GM19438 (cell line): ENCODE measurements at regions not wholly inside any gene's neighbourhood (a gene's known extent, or its start where the extent isn't known, plus 50 kb on each side); places are given as distances from the start of the nearest gene placed in this dataset.
"Not testable (repeated sequence)": the region's sequence is repeated elsewhere in the genome, so short reads cannot be mapped to it uniquely, and the experiment has no call there.

Experiments used
- ATAC-seq: cut with Tn5 transposase; IDR thresholded peaks from one replicate; pipeline ENCODE4 v1.9.1; 2021; ENCODE audit warnings: low read depth; ENCODE audit not compliant: unreplicated experiment

DNA sequence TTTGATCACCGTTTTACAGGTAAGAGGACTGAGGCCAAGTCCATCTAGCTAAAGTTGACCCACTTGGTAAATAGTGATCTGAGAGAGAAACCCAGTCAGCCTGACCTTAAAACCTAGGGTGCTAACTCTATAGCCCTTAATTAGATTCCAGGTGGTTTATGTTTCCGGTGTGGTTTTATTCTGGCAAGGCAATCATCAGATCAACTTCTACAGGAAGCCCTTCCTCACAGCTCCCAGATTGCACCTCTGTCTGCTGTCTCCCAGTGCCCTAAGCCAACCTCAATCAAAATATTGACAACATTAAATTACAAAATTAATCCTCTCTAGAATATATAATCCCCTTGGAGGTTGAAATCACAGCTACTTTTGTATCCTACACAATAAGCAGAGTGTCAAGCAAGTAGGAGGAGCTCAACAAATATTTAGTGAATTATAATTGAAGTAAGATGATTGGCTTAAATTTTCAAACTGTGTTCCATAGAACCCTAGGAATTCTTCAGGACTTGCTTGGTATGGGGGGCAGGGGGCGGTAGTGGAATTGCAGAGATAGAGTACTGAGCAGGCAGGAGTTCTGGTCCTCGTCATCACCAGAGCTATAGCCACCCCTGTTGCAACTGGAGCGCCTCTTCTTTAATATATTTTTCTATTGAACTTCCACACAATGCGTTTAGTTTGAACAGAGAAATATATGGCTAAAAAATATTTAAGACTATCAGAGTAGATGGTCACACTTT, 692.8 kb upstream of the LRRN3 start:
- no peak for ATAC-seq

GRCh38 chr7:110399421-110399820, 691.5 kb upstream of the LRRN3 start:
- ATAC-seq = no peak

DNA sequence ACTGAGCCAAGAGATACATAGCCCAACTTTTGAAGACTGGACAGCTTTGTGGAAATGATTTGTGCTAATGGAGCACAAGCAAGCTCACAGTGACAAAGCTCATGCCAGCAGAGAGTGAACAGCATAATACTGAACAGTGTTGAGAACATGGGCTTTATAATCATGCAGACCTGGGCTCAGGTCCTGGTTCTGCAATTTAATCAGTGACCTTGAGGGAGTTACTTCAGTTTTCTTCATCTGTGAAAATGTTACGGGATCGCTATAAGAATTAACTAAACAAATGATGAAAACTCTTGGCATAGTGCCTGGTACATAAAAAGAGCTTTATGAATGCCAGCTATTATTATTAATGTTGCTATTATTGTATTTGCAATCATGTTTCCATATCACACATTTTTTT, 690.5 kb upstream of the LRRN3 start:
- ATAC-seq = no peak

DNA sequence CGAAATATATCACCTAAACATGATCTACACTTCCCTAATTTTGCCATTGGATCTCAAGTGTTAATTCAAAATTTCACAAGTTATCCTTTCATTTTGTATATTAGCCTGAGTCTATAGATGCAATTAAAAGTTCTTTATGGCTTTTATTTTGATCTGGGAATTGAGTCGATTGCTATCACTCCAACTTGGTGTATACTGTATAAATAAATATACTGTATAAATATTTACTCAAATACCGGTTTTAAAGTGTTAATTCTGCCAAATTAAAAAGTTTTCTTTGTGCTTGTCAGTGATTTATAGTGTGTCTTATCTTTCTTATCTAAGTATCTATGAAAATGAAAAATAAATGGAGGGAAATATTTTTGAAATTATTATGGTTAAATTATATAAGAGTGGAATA, 683.7 kb upstream of the LRRN3 start:
- no peak for ATAC-seq

DNA sequence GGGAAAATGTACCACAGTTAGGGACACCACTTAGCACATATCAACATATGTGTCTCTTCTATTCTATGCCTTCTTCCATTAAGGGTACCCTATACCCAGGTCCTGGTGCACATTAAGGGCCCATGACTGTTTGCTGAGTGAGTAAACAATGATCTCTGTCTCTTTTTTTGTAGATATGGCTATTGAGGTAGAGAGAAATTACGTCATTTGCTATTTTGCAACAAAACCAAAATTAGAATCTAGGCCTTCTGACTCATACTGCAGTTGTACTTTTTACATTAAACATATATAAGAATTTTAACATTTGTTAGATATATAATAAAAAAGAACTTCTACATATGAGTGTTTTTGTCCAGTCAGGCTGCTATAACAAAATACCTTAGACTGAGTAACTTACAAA, 683.2 kb upstream of the LRRN3 start:
- ATAC-seq = no peak

DNA sequence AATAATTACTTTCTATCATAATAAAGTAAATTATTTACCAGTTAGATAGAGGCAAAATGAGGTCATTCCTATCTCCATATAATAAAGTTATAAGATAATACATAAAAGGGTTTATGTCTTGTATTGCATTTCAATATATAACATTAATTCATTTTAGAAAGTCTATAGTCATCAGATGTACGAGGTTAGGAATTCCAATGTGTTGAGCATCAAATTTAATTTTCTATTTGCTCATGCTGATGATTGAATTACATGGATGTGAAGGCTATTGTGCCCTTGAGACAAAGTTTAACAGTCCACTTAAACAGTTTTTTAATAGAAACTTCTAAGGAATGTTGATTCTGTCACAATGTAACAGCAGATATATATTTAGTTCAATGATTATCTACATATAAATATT, 678.3 kb upstream of the LRRN3 start:
- ATAC-seq = no peak

GRCh38 chr7:110413038-110413437, 677.9 kb upstream of the LRRN3 start:
- ATAC-seq = no peak

DNA sequence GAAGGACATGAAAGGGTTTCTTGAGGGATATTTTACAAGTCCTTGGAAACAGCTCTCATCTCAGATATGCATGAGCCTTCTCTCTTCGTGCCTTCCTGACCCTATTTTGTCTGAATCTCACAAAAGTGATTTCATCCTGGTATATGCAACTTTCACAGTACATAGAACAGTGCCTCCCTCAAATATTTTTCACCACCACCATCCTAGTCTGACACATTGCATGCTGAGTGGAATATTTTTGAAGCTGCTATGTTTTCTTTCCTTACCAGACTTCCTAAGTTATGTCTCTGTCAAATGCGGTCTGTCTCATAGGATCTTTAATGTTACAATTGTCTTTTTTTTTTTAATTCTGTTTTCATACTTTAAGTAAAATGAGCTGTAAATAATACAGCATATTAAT, 673.3 kb upstream of the LRRN3 start:
- no peak for ATAC-seq

GRCh38 chr7:110418659-110419280, 672.2 kb upstream of the LRRN3 start:
- no peak for ATAC-seq

DNA sequence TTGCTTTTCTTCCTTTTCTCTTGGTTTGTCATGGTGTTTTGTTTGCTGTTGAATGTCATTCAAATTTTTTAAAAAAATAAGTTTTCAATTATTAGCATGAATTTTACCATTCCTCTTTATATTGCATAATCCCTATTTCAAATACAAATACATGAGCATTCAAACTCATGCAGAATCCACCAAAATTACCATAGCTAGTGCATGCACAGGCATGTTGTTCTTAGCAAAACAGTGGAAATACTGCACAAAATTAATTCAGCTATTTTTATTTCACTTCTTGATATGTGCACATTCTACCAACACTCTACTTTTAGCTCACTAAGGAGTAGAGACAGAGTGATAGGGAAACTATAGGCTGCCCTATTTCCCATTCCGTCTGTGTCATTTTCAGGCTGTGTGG, 670.1 kb upstream of the LRRN3 start:
- no peak for ATAC-seq

- no peak for ATAC-seq
Observed at GRCh38 chr7:110421490-110422241, 669.3 kb upstream of the LRRN3 start.

DNA sequence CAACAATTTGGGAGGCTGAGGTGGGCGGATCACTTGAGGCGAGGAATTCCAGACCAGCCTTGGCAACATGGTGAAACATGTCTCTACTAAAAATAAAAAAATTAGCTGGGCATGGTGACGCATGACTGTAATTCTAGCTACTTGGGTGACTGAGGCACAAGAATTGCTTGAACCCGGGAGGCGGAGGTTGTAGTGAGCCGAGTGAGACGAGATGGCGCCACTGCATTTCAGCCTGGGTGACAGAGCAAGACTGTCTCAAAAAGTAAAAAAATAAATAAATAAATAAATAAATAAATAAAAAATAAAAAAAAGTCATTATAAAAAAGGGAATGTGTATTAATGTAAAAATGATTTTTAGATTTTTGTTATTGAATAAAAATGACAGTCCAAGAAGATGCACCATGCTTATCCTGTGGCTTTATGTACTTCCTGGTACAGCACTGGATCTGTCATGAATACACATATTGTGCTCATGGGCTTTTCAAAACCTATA, 658.8 kb upstream of the LRRN3 start:
- ATAC-seq = no peak

DNA sequence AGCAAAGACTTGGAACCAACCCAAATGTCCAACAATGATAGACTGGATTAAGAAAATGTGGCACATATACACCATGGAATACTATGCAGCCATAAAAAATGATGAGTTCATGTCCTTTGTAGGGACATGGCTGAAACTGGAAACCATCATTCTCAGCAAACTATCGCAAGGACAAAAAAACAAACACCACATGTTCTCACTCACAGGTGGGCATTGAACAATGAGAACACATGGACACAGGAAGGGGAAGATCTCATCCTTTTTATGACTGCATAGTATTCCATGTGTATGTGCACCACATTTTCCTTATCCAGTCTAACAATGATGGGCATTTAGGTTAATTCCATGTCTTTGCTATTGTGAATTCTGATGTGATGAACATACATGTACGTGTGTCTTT, 652.0 kb upstream of the LRRN3 start:
- not testable (repeated sequence) for ATAC-seq

DNA sequence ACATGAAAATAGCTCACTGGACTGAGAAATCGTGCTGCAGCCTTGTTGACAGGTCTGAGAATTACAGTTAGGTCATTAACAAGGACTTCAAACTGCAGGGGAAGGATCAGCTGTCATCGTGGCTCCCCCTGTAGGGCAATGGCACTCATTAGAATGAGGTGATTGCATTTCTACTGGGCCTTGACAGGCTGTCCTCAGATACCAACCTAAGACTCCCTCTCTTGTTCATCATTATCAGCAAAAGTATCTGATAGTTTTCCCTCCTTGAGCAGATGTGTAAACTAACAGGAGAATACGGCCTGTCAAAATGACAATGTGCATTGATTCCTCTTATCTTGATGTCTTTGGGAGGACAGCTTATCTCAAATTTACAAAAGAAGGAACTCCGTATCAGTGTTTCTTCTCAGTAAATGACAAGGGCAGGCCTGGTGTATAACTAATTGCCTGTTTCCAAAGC, 648.5 kb upstream of the LRRN3 start:
- ATAC-seq = no peak

DNA sequence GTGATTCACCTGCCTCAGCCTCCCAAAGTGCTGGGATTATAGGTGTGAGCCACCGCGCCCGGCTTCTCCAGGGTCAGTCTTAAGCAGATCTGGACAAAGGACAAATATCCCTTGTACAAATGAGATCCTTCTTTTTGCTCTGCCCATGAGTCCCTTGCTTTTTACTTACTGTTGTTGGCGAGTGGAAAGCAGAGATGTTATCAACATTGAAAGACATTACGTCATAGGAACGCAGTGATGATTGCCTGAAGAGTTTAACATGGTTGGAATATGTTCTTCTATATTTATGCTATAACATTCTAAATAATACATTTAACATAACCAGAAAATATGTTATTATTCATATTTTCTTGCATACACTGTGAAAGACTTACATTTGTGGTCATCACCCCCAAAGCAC, 644.3 kb upstream of the LRRN3 start:
- ATAC-seq = no peak

DNA sequence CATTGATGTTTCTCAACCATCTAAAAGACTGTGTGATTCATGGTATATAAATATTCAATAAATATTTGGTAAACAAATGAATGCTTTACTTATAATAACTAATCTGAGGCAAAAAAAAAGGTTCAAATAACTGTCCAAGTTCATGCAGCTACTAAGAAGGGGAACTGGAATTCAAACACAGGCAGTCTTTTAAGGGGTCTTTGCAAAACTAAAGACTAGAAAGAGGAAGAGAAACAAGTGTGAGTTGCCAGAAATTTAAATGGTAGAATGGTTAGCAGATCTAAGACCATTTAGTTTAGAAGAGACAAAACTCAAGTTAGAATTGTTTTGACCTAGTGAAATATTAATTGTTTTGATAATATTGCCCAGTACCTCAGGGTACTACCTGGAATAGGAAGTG, 642.0 kb upstream of the LRRN3 start:
- ATAC-seq = no peak

DNA sequence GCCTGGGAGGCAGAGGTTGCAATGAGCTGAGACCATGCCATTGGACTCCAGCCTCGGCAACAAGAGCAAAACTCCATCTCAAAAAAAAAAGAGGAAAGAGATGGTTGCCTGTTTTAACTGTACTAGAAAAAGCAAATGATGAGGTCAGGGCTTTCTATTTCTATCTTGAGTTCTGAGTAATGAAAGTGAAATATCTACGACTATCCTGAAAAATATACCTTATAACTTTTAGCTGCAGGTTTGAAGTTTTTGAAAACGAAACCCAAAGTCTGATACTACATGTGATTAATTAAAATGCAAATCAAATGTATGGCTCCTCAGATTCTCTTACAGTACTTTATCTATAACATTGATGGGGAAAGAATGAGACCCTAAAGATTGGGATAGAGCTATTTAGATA, 636.2 kb upstream of the LRRN3 start:
- no peak for ATAC-seq

DNA sequence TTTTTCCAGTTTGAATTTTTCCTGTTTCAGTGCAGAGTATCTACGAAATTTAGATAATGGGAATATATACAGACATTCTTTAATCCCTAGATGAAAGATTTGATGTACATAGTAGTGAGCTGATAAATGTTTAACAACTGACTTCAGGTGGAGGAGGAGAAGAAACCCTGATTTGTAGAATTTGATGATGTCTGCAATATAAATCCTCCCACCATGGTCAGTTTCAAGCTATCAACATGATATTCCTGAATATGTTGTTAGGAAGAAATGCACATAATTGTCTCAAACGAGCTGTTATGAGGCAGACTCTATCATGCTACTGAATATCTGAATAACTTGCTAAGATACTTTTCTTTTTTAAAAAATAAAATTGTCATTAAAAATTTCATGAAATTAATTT, 629.3 kb upstream of the LRRN3 start:
- ATAC-seq = no peak

DNA sequence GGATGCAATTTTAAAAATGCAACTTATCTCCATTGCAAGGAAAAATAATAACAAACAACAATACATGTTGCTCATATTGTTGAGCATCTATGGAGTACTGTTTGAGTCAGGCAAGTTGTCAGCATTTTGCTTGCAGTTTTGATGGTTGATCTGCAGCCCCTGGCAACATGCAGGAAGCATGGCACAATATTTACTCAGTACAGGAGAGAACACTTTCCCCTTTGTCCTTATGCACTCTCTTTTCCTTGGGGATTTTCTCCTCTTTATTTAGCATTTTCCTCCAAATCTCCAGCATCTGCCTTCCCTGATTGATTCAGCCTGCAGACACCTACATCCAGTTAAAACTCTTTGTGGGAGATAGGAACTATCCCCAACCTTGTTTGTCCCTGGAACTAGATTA, 620.5 kb upstream of the LRRN3 start:
- ATAC-seq = no peak

- not testable (repeated sequence) for ATAC-seq
Observed at GRCh38 chr7:110472419-110472818, 618.5 kb upstream of the LRRN3 start.

- ATAC-seq = no peak
Observed at GRCh38 chr7:110480964-110481363, 610.0 kb upstream of the LRRN3 start.

DNA sequence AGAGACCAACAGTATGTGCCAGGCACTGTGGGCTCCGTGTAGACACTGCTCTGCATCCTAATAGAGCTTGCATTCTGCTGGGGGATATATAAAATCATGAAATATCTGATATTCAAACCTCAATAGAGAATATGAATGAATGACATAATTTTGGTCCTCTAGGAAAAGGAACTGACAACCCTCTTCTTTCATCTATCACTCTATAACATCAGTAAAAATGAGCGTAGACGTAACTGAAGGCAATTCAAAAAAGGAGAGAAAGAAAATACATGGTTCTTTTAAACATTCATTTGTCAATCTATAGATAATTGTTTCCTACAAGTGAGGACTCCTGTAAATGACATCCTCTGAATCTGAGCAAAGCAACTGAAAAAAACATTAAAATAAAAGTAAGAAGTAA, 607.4 kb upstream of the LRRN3 start:
- no peak for ATAC-seq
